ENCODE measurements at regions not wholly inside any gene's neighbourhood (a gene's known extent, or its start where the extent isn't known, plus 50 kb on each side); places are given as distances from the start of the nearest gene placed in this dataset.

- Histone ChIP-seq H3K18ac (ENCODE audit: extremely low read depth, low read length) (no peak overlapping the region), H3K79me2 (ENCODE audit: control insufficient read depth in 1 of 2, insufficient read depth in 2 of 2, low read length in 2 of 2) (no peaks in the 10 kb centered on the region), H3K4me2 (ENCODE audit: insufficient read depth in 1 of 2, low read depth in 2 of 2, low read length in 2 of 2) (no peak overlapping the region), H3K14ac (ENCODE audit: insufficient read length) (no peak overlapping the region), H2BK5ac (ENCODE audit: low read depth, low read length) (no peak overlapping the region), H3K36me3 (ENCODE audit: control insufficient read depth in 2 of 4, insufficient read depth in 4 of 4, low read length in 3 of 4) (no peaks in the 10 kb centered on the region), H3K27ac (ENCODE audit: low read depth, low read length) (no peak overlapping the region), H2BK15ac (ENCODE audit: low read length) (no peak overlapping the region), H2AK5ac (ENCODE audit: low read depth, low read length) (no peak overlapping the region), H4K8ac (ENCODE audit: extremely low read depth, insufficient read depth, low read length) (no peak overlapping the region), H3K27me3 (replicated peaks in 1 of 4; ENCODE audit: control insufficient read depth in 3 of 4, extremely low read depth in 1 of 4, insufficient read depth in 3 of 4, low read length in 3 of 4) (peaks cover 0 to 1% (median 0%) of the 10 kb centered on the region in 4 experiments; a peak in 1 of 7 replicates), H3K23me2 (ENCODE audit: low read depth, low read length) (no peaks in the 10 kb centered on the region), H4K5ac (ENCODE audit: insufficient read length, low read depth, low read length) (no peak overlapping the region), H2BK12ac (ENCODE audit: low read depth, low read length) (no peak overlapping the region), H3K23ac (ENCODE audit: insufficient read length) (no peak overlapping the region), H3K9ac (replicated peaks in 1 of 4; ENCODE audit: extremely low read depth in 1 of 4, low read depth in 3 of 4, low read length in 3 of 4) (no peak overlapping the region), H3K4me1 (replicated peaks in 1 of 4; ENCODE audit: control insufficient read depth in 3 of 4, insufficient read depth in 4 of 4, low read length in 3 of 4) (peaks cover 0 to 5% (median 2%) of the 10 kb centered on the region in 4 experiments; a peak in 4 of 7 replicates), H2BK20ac (ENCODE audit: low read length) (no peak overlapping the region), H3K9me3 (ENCODE audit: insufficient read depth in 2 of 2, low read depth in 1 of 2, low read length in 1 of 2) (no peaks in the 10 kb centered on the region), H3K79me1 (ENCODE audit: low read depth, low read length) (no peaks in the 10 kb centered on the region), H3K4me3 (ENCODE audit: extremely low read depth in 1 of 4, insufficient read depth in 2 of 4, low read depth in 3 of 4, low read length in 4 of 4) (no peak overlapping the region), H2AFZ (ENCODE audit: low read length) (no peak overlapping the region), H3K4ac (replicated peaks; ENCODE audit: insufficient read length, low read depth, low read length) (no peak overlapping the region), H4K91ac (replicated peaks; ENCODE audit: insufficient read length, low read length) (no peak overlapping the region), H4K20me1 (replicated peaks in 1 of 2; ENCODE audit: control insufficient read depth in 1 of 2, insufficient read depth in 2 of 2, low read length in 2 of 2) (no peaks in the 10 kb centered on the region), H2BK120ac (replicated peaks; ENCODE audit: low read depth, low read length) (no peak overlapping the region), H3K56ac (replicated peaks; ENCODE audit: insufficient read length, low read depth, low read length) (no peak overlapping the region)
- 88% methylated on average over 5 of the region's 5 CpGs; no CpG with 5 or more reads in 1 of the 2 experiments for WGBS, 2 experiments (ENCODE audit: extremely low coverage in 1 of 2, insufficient coverage in 1 of 2, insufficient read length in 1 of 2, insufficient replicate concordance in 2 of 2, low coverage in 1 of 2, low lambda C conversion rate in 2 of 2, missing lambda C conversion rate in 1 of 2)
- POLR2A ChIA-PET (ENCODE audit: partially characterized antibody): no interaction called here
- TF ChIP-seq CHD1 (IDR thresholded peaks at IDR 0.05; ENCODE audit: low read depth, low read length) (no peak), JUND (IDR thresholded peaks at IDR 0.05; ENCODE audit: low read length) (no peak)
- FAIRE-seq (no peak), DNase-seq (ENCODE audit: low read depth in 1 of 2, low spot score in 2 of 2) (no peak)
- CTCF ChIA-PET (ENCODE audit: partially characterized antibody): interaction anchor here (1.2 kb wide), 1 partner anchor 16 kb away, joined by 3 read pairs; no protein-coding TSS in a partner anchor
Measured at GRCh38 chr15:95713324-95713723, 617.2 kb upstream of the NR2F2 start.

Measured in H1 (cell line).